GM21786 (cell line): ENCODE measurements at regions not wholly inside any gene's neighbourhood (a gene's known extent, or its start where the extent isn't known, plus 50 kb on each side); places are given as distances from the start of the nearest gene placed in this dataset.

Experiments
- ATAC-seq: cut with Tn5 transposase; IDR thresholded peaks from one replicate; pipeline ENCODE4 v1.9.1; 2021; ENCODE audit not compliant: unreplicated experiment

- no peak for ATAC-seq
These were observed 176.0 kb downstream of the SHOX start for GRCh38 chrX:806586-806985.

GRCh38 chrX:805988-806387 lies 175.4 kb downstream of the SHOX start:
- ATAC-seq = no peak

- no peak for ATAC-seq
These were observed 174.6 kb downstream of the SHOX start for GRCh38 chrX:805103-805670.

GRCh38 chrX:802846-803245 lies 172.3 kb downstream of the SHOX start:
- ATAC-seq = no peak

GRCh38 chrX:799808-800207 lies 169.2 kb downstream of the SHOX start:
- no peak for ATAC-seq

GRCh38 chrX:794311-794710 lies 163.7 kb downstream of the SHOX start:
- ATAC-seq = no peak

GRCh38 chrX:793216-793770 lies 162.7 kb downstream of the SHOX start:
- no peak for ATAC-seq

- no peak for ATAC-seq
These were observed 161.0 kb downstream of the SHOX start for GRCh38 chrX:791479-792034.

- ATAC-seq = no peak
These were observed 160.3 kb downstream of the SHOX start for GRCh38 chrX:790783-791360.

- no peak for ATAC-seq
These were observed 159.5 kb downstream of the SHOX start for GRCh38 chrX:790041-790506.

- ATAC-seq = no peak
These were observed 158.5 kb downstream of the SHOX start for GRCh38 chrX:789096-789495.

GRCh38 chrX:786441-786881 lies 155.9 kb downstream of the SHOX start:
- ATAC-seq = no peak

GRCh38 chrX:784829-785228 lies 154.2 kb downstream of the SHOX start:
- no peak for ATAC-seq

GRCh38 chrX:781224-782204 lies 150.9 kb downstream of the SHOX start:
- ATAC-seq = no peak

GRCh38 chrX:776529-777230 lies 146.1 kb downstream of the SHOX start:
- no peak for ATAC-seq

- ATAC-seq = no peak
These were observed 145.5 kb downstream of the SHOX start for GRCh38 chrX:776061-776460.

GRCh38 chrX:774536-774935 lies 143.9 kb downstream of the SHOX start:
- no peak for ATAC-seq

- no peak for ATAC-seq
These were observed 142.9 kb downstream of the SHOX start for GRCh38 chrX:773292-774025.

GRCh38 chrX:771536-771935 lies 140.9 kb downstream of the SHOX start:
- ATAC-seq = no peak

GRCh38 chrX:769796-770195 lies 139.2 kb downstream of the SHOX start:
- no peak for ATAC-seq
